Fibroblast of lung (primary cell): ENCODE measurements at regions not wholly inside any gene's neighbourhood (a gene's known extent, or its start where the extent isn't known, plus 50 kb on each side); places are given as distances from the start of the nearest gene placed in this dataset.

ENCODE experiments used
- EZH2 ChIP-seq: IDR thresholded peaks from 2 replicates; pipeline ENCODE4 v1.5.1; 2012; ENCODE audit warnings: low read length, control low read depth, mild to moderate bottlenecking; ENCODE audit errors: missing control alignments
- TF ChIP-seq, protein P1 (sequence below), 2 donors: IDR thresholded peaks in 1 of 2; conservative IDR thresholded peaks in 1 of 2; 1 replicate in 1 of 2; 2 replicates in 1 of 2; pipeline ENCODE4 v1.5.1; 2011 to 2012; ENCODE audit warnings: low read length in 2 of 2, control low read depth in 1 of 2, inconsistent platforms in 1 of 2, low read depth in 1 of 2, mild to moderate bottlenecking in 1 of 2

DNA sequence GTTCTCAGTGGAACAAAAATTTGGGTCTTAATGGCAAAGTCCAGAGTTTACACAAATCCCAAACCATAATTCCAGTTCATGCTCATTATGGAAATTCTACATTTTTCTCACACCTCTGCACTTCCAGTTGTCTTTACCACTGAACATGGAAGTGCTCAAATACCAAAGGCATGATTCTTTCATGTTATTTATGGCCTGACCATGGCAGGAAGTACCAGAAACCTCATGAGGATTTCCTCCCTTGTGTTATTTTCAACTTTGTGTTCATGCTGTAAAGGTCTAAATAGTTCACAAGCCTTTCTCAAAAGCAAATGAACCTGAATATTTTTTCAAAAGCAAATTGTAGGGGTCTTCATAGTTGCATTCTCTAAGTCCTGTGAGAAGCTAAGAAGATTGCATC lies 82.0 kb upstream of the ITGA1 start:
- TF ChIP-seq, protein P1, sequence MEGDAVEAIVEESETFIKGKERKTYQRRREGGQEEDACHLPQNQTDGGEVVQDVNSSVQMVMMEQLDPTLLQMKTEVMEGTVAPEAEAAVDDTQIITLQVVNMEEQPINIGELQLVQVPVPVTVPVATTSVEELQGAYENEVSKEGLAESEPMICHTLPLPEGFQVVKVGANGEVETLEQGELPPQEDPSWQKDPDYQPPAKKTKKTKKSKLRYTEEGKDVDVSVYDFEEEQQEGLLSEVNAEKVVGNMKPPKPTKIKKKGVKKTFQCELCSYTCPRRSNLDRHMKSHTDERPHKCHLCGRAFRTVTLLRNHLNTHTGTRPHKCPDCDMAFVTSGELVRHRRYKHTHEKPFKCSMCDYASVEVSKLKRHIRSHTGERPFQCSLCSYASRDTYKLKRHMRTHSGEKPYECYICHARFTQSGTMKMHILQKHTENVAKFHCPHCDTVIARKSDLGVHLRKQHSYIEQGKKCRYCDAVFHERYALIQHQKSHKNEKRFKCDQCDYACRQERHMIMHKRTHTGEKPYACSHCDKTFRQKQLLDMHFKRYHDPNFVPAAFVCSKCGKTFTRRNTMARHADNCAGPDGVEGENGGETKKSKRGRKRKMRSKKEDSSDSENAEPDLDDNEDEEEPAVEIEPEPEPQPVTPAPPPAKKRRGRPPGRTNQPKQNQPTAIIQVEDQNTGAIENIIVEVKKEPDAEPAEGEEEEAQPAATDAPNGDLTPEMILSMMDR (conservative IDR thresholded peaks at IDR 0.05 in 1 of 2, IDR thresholded peaks at IDR 0.05 in 1 of 2; ENCODE audit: low read depth in 1 of 2, low read length in 2 of 2): no peak
- no peak for TF ChIP-seq EZH2
